GM18507 (cell line): ENCODE measurements at regions not wholly inside any gene's neighbourhood (a gene's known extent, or its start where the extent isn't known, plus 50 kb on each side); places are given as distances from the start of the nearest gene placed in this dataset.

ENCODE experiments used
- DNase-seq: peaks from one replicate; pipeline ENCODE4 v3.0.0; 2011; ENCODE audit warnings: low read depth; ENCODE audit not compliant: insufficient read length; ENCODE audit errors: extremely low spot score
- FAIRE-seq: peaks from 2 replicates; lab custom pipeline; 2011; peaks lifted over from hg19 to GRCh38; lab: Jason Lieb, UNC

DNA sequence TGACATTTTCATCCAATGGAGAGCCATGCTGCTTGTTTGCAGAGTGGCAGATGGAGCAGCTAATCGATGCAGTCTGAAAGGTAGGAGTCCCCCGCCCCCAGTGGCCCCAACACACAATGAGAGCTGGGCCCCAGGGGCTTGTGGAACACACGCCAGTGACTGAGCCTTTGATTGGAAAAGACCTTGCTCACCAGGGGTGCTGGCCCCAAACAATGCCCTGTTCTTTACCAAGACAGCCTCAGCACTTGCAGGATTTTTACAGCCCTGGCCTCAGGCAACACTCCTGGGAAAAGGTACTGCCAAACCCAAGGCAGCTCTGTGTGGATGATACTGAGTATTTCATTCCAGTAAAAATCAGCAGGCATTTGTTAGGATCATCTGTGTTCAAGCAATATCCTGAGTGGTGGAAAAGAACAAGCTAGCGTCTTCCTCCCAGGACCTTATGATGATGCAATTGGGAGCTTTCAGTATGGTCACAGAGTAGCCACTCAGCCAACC is 276.8 kb upstream of the CLINT1 start:
- FAIRE-seq (no peak), DNase-seq (no peak)

DNA sequence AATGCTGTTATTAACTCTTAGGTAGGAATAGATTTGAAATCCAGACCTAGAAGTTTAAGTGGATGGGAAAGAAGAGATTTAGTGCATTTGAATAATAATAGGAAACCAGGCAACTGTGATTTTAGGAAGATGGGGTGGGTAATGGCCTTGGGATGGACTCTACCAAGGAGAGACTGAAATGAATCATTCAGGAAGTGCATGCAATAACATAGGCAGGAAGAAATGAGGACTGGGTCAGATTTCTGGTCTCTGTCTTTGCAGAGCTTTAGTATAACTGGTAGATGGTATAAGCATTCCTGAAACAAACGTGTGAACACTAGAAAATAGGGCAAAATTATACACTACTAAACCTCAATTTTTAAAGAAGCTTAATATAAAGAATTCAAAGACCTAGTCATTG is 274.4 kb upstream of the CLINT1 start:
- no peak for FAIRE-seq
- no peak for DNase-seq

GRCh38 chr5:158127536-158127935 is 268.6 kb upstream of the CLINT1 start:
- FAIRE-seq (no peak), DNase-seq (no peak)

DNA sequence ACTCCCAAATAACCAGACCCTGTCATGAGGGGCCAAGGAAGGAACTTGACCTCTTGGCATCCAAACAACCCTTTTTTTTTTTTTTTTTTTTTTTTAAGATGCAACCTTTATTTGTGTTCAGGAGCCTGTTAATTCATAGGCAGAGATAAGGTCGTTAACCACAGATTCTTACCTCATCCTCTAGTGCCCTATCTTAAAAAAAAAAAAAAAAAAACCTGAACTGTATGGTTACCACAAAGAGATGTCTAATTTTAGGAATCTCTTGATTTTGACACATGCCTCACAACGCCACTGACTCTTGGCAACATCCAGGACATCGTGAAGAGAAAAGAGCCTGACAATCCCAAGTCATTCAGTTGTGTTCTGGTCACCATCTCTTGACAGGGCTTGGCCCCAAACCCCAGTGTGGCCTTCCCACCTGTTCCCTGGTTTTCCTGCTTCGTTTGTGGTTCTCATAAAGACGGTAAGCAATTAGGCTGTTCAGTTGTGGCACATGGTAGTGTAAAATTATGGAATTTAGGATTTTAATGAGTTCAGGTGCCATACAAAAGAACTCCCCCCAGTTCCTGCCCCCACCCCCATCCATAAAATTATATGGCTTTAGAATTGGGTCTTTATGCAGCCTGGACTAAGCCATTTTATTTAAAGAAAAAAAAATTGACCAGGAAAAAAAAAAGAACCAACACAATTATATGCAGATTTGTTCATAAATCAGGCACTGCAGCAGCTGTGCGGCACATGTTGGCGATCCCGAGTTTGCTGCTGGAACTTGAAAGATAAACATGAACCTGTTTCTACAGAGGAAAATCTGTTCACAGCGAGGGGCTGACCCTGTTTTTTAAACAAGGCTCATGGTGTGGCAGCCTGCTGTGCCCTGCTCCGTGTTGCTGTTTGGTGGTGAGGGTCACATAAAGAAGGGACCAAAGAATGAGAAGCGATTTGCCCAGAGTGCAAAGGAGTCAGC is 267.8 kb upstream of the CLINT1 start:
- no peak for FAIRE-seq
- DNase-seq, result no peak

- no peak for DNase-seq
- no peak for FAIRE-seq
Measured at GRCh38 chr5:158124606-158125316, 265.8 kb upstream of the CLINT1 start.

DNA sequence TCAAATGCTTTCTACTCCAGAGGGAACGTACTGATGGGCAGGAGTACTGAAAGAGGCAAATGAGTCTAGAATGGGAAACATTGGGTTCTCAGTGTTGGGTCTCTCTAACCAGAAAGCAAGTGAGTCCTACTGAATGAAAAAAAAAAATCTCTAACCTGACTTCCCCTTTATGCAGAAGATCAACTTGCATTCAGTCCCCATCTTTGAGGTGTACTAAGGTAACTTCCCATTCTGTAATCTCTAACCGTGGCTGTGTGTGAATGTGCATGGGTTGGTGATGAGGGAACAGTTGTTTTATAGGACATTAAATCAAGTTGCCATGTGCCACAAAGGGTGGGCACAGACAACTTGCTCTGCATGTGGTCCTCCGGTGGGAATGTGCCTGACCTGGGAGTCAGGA is 264.6 kb upstream of the CLINT1 start:
- FAIRE-seq (no peak), DNase-seq (no peak)

DNA sequence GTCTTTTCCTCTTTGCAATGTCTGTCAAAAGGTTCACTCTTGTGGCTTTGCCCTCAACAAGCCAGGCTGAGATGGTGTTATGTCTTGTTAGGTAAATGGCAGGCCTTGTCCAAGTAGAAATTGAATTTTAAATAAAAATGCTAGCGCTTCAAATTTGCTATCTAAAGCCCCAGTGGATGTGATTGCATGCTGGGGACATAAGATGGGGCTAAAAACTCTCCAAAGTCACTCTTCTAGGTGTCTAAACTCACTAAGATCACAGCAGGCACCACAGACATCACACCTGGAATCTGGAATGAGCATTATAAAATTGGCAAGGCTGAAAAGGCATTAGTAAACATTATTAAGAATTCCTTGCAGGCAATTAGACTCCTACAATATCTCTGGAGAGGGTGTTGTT is 262.7 kb upstream of the CLINT1 start:
- FAIRE-seq (no peak), DNase-seq (no peak)

- DNase-seq (no peak), FAIRE-seq (no peak)
Measured at GRCh38 chr5:158120760-158121159, 261.8 kb upstream of the CLINT1 start.

GRCh38 chr5:158119961-158120723 is 261.2 kb upstream of the CLINT1 start:
- DNase-seq, result no peak
- FAIRE-seq, result no peak

DNA sequence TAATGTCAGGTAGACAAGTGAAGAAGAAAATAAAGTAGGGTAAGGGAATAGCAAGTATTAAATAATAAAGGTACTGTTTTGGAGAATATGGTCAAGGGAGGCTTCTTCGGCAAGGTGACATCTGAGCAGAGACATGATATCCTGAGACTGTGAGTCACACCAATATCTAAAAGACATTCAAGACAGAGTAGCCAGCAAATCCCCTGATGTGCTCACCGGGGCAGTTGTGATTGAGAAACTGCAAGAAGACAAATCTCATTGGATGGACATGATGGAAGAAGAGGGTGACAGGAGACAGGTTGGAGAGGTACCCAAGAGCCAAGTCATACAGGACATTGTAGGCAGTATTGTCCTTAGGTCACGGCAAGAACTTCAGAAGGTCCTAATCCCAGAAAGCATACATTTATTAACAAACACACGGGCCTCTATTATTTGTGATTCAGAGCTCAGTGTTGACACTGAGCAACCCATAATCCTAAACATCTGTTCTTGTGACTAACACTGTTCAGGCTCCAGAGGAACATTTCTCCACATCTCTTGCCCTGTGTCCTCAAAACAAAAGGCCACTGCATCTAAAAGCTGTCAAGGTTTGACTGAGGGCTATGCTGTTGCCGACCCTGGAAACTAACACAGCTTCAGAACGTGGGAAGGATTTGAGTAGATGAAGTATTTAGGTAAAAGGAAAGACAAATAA is 258.7 kb upstream of the CLINT1 start:
- DNase-seq, result no peak

GRCh38 chr5:158116965-158117364 is 258.0 kb upstream of the CLINT1 start:
- DNase-seq (no peak), FAIRE-seq (no peak)

More for the DNA sequence above, 258.7 kb upstream of the CLINT1 start:
- FAIRE-seq, result no peak

GRCh38 chr5:158115468-158115867 is 256.5 kb upstream of the CLINT1 start:
- FAIRE-seq (no peak), DNase-seq (no peak)

GRCh38 chr5:158108177-158108576 is 249.2 kb upstream of the CLINT1 start:
- DNase-seq, result no peak
- no peak for FAIRE-seq

GRCh38 chr5:158100373-158100888 is 241.5 kb upstream of the CLINT1 start:
- DNase-seq (no peak), FAIRE-seq (no peak)

DNA sequence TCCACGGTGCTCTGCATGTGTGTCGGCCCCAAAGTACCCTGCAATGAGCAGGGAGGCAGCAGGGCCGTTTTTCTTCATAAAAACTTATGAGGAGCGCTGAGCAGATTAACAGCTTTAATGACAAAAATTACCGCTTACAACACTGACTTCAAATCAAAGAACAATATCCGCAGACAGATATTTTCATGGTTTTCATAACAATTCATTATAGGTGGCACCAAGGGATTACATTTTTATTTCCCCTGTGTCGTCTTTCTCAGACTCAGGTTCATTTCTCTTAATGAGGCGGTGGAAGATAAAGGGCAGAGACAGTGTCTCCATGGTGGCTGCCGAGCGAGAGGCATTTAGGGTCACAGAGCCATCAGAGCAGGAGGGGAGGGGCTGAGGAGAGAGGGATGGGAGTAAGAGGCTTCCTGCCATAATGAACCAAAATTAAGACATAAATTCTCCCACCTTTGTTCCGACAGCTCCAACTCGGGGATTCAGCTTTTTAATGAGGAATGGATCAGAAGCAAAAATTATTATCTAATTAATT is 240.7 kb upstream of the CLINT1 start:
- DNase-seq (no peak), FAIRE-seq (no peak)

- FAIRE-seq, result no peak
- no peak for DNase-seq
Measured at GRCh38 chr5:158096835-158097234, 237.9 kb upstream of the CLINT1 start.

GRCh38 chr5:158086856-158087255 is 227.9 kb upstream of the CLINT1 start:
- FAIRE-seq (no peak), DNase-seq (no peak)

- DNase-seq (no peak), FAIRE-seq (no peak)
Measured at GRCh38 chr5:158084292-158084691, 225.3 kb upstream of the CLINT1 start.
